ENCODE measurements at regions not wholly inside any gene's neighbourhood (a gene's known extent, or its start where the extent isn't known, plus 50 kb on each side); places are given as distances from the start of the nearest gene placed in this dataset.

DNA sequence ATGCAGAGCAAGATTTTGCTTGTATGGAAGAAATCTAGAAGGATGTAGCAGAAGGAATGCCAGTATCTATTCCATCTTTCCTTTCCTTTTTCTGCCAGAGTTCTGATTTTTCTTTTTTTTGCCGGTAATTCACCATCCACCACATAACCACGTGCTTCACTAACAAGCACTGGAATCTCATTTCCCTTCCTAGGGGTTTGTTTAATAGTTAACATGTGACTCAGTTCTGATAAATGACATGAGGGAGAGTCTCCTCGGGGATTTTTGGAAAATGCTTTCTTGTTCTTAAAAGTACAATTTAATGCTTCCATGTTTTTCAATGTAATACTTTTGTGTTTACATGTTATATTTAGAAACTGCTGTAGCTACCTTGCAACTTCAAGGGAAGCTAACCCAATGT, 590.2 kb downstream of the SH2D4B start:
- no peak for DNase-seq (ENCODE audit: low read depth in 1 of 2, low spot score in 1 of 2)
- Histone ChIP-seq H3K27ac (replicated peaks) (no peak overlapping the region), H3K27me3 (ENCODE audit: insufficient read depth, poor library complexity, severe bottlenecking) (no peaks in the 10 kb centered on the region), H3K4me3 (replicated peaks; ENCODE audit: insufficient read depth, low read length) (no peak overlapping the region)
- no peak for TF ChIP-seq GABPA (IDR thresholded peaks at IDR 0.05; ENCODE audit: low read depth)

DNA sequence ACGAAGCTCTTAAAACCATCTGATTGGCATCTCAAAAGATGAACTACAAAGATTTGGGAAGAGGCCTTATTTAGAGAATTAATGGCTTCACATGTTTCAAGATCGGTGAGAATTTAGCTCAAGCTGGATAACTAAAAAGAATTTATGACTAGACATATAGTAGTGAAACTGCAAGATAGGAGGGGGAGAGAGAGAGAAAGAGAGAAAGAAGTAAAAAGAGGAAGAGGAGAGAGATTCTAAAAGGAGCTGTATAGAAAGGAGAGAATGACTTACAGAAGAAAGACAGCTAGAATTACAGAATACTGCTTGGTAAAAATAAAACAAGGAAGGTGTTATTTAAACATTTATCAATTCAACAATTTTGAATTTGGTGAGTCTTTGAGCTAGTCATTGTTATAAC, 592.3 kb downstream of the SH2D4B start:
- TF ChIP-seq POLR2AphosphoS5 (IDR thresholded peaks at IDR 0.05; ENCODE audit: low read depth), result no peak
- TF ChIP-seq GABPA (IDR thresholded peaks at IDR 0.05; ENCODE audit: low read depth), result no peak
- TF ChIP-seq, protein P1, sequence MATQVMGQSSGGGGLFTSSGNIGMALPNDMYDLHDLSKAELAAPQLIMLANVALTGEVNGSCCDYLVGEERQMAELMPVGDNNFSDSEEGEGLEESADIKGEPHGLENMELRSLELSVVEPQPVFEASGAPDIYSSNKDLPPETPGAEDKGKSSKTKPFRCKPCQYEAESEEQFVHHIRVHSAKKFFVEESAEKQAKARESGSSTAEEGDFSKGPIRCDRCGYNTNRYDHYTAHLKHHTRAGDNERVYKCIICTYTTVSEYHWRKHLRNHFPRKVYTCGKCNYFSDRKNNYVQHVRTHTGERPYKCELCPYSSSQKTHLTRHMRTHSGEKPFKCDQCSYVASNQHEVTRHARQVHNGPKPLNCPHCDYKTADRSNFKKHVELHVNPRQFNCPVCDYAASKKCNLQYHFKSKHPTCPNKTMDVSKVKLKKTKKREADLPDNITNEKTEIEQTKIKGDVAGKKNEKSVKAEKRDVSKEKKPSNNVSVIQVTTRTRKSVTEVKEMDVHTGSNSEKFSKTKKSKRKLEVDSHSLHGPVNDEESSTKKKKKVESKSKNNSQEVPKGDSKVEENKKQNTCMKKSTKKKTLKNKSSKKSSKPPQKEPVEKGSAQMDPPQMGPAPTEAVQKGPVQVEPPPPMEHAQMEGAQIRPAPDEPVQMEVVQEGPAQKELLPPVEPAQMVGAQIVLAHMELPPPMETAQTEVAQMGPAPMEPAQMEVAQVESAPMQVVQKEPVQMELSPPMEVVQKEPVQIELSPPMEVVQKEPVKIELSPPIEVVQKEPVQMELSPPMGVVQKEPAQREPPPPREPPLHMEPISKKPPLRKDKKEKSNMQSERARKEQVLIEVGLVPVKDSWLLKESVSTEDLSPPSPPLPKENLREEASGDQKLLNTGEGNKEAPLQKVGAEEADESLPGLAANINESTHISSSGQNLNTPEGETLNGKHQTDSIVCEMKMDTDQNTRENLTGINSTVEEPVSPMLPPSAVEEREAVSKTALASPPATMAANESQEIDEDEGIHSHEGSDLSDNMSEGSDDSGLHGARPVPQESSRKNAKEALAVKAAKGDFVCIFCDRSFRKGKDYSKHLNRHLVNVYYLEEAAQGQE (IDR thresholded peaks at IDR 0.05; ENCODE audit: insufficient replicate concordance, low read depth), result no peak
- TF ChIP-seq, protein P2, sequence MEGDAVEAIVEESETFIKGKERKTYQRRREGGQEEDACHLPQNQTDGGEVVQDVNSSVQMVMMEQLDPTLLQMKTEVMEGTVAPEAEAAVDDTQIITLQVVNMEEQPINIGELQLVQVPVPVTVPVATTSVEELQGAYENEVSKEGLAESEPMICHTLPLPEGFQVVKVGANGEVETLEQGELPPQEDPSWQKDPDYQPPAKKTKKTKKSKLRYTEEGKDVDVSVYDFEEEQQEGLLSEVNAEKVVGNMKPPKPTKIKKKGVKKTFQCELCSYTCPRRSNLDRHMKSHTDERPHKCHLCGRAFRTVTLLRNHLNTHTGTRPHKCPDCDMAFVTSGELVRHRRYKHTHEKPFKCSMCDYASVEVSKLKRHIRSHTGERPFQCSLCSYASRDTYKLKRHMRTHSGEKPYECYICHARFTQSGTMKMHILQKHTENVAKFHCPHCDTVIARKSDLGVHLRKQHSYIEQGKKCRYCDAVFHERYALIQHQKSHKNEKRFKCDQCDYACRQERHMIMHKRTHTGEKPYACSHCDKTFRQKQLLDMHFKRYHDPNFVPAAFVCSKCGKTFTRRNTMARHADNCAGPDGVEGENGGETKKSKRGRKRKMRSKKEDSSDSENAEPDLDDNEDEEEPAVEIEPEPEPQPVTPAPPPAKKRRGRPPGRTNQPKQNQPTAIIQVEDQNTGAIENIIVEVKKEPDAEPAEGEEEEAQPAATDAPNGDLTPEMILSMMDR (IDR thresholded peaks at IDR 0.05; ENCODE audit: insufficient read depth, low read length), result no peak
- no peaks in the 10 kb centered on the region for H3K27me3 ChIP-seq (ENCODE audit: insufficient read depth, poor library complexity, severe bottlenecking)

DNA sequence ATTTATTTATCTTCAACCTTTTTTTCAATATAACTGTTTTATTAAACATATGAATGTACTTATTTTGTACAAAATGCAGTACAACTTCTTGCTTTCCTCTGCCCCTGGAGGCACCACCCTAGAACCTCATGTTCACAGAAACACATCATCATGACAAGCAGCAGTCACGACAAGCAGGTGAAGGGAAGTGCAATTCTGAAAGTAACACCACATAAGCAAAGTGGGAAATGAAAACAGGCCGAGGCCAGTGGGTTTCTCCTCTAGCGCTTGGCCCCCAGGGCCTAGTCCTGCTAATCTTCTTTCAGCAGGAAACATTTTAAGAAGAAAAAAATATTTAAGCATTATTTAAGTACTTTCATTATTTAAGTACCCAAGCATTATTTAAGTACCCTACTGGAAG, 598.1 kb downstream of the SH2D4B start:
- Histone ChIP-seq H3K4me3 (replicated peaks; ENCODE audit: insufficient read depth, low read length) (no peak overlapping the region), H3K27me3 (ENCODE audit: insufficient read depth, poor library complexity, severe bottlenecking) (no peaks in the 10 kb centered on the region), H3K27ac (replicated peaks) (no peak overlapping the region)
- DNase-seq (ENCODE audit: low read depth in 1 of 2, low spot score in 1 of 2), result no peak
- no peak for TF ChIP-seq GABPA (IDR thresholded peaks at IDR 0.05; ENCODE audit: low read depth)
- TF ChIP-seq, protein P1 (IDR thresholded peaks at IDR 0.05; ENCODE audit: insufficient replicate concordance, low read depth), result no peak
- TF ChIP-seq SPI1 (IDR thresholded peaks at IDR 0.05; ENCODE audit: borderline replicate concordance, low read depth), result no peak
- TF ChIP-seq POLR2AphosphoS5 (IDR thresholded peaks at IDR 0.05; ENCODE audit: low read depth), result no peak
- TF ChIP-seq, protein P2 (IDR thresholded peaks at IDR 0.05; ENCODE audit: insufficient read depth, low read length), result no peak

More for the DNA sequence above, 592.3 kb downstream of the SH2D4B start:
- H3K4me3 ChIP-seq (replicated peaks; ENCODE audit: insufficient read depth, low read length), result no peak overlapping the region
- DNase-seq (ENCODE audit: low read depth in 1 of 2, low spot score in 1 of 2), result no peak
- H3K27ac ChIP-seq (replicated peaks), result no peak overlapping the region

DNA sequence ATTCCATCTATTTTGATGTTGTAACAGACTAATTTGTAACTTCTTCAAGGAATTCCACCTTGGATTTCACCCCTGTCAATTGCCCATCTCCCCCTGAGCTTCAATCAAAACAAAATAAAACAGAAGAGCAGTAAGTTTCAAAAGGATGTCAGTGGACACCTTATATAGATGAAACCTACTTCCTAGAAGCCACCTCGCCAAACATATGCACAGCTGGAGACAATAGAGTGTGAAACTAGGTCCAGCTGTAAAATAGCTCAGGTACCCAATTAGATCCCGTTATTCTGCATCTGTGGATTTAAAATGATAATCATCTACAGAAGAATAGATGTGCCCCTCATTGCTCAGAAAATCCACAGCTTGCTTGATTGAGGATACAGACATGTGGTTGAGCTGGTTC, 598.6 kb downstream of the SH2D4B start:
- no peak for DNase-seq (ENCODE audit: low read depth in 1 of 2, low spot score in 1 of 2)

More for the DNA sequence above, 598.6 kb downstream of the SH2D4B start:
- Histone ChIP-seq H3K4me3 (replicated peaks; ENCODE audit: insufficient read depth, low read length) (no peak overlapping the region), H3K27me3 (ENCODE audit: insufficient read depth, poor library complexity, severe bottlenecking) (no peaks in the 10 kb centered on the region), H3K27ac (replicated peaks) (no peak overlapping the region)
- TF ChIP-seq POLR2AphosphoS5 (IDR thresholded peaks at IDR 0.05; ENCODE audit: low read depth) (no peak), SPI1 (IDR thresholded peaks at IDR 0.05; ENCODE audit: borderline replicate concordance, low read depth) (no peak), GABPA (IDR thresholded peaks at IDR 0.05; ENCODE audit: low read depth) (no peak)
- TF ChIP-seq, protein P2 (IDR thresholded peaks at IDR 0.05; ENCODE audit: insufficient read depth, low read length), result no peak
- TF ChIP-seq, protein P1 (IDR thresholded peaks at IDR 0.05; ENCODE audit: insufficient replicate concordance, low read depth), result no peak

Measured in HL-60 (cell line).